ENCODE measurements at regions not wholly inside any gene's neighbourhood (a gene's known extent, or its start where the extent isn't known, plus 50 kb on each side); places are given as distances from the start of the nearest gene placed in this dataset.
A peak's percentile ranks its signal among the peaks of the same experiment; 100 is the strongest.

DNA sequence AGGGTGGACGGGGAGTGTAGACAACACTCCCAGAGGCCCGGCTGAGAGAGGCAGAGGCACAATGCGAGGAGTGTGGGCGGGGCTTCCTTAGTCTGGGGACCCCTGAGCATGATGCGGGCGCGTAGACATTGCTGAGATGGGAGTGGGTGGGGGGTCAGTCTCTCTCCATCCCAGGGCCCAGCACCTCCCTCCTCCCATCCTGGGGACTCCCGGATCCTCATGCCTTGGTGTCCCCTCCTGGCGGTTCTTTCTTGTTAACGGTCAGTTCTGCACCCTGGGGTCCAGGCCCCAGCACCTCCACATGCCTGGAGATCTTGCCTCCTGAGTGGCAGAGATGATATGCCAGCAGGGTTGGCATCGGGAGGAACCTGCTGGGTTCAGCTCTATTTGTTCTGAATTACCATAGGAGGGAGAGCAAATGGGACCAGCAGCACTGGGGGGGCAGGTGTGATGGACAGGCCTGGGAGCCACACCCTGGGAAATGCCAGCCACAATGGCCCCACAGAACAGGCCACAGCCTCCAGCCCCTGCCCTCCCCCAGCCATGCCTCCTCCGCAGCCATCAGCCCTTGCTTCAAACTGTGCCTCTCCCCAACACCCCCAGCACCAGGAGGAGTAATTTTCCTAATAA is 55.7 kb downstream of the RTL6 start:
- ATAC-seq (no peak), DNase-seq (ENCODE audit: low spot score) (peak; percentile 27)
- intact Hi-C loops (cut with DNase I) = no loop called here

DNA sequence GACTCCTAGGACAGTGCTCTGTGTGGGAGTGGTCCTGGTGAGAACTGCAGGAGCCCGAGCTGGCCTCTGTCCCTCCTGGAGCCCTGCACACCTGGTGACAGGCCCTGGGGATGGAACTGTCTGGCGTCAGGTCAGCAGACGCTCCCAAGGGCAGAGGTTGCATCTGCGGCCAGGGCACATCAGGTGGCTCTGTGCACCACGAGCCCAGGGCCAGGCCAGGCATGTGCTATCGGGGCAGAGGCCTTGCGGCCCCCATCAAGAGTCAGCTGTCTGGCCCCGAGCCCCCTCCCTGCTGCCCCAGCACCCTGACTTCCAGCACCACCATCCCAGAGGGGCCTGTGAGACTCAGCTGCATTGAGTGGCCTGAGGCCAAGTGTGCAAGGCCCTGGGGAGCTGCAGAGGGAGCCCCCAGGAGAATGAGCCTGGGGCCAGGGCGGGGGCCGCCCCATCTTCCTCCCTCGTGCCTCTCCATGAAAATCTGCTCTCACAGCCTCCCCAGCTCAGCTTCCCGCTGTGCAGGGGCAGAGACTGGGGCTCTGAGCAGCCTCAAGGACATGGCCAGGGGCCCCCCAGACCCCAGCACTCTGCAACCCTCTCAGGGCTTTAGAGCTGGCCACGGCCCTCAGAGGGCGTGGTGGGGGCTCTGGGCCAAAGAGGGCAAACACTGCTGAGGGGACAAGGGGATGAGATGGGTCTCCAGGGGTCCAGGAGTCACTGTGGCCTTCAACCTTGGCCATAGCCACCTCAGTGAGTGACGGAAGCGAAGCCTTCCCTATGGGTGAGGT is 56.4 kb downstream of the RTL6 start:
- intact Hi-C loops (cut with DNase I) = no loop called here
- peak; percentile 45 for DNase-seq (ENCODE audit: low spot score)
- no peak for ATAC-seq

DNA sequence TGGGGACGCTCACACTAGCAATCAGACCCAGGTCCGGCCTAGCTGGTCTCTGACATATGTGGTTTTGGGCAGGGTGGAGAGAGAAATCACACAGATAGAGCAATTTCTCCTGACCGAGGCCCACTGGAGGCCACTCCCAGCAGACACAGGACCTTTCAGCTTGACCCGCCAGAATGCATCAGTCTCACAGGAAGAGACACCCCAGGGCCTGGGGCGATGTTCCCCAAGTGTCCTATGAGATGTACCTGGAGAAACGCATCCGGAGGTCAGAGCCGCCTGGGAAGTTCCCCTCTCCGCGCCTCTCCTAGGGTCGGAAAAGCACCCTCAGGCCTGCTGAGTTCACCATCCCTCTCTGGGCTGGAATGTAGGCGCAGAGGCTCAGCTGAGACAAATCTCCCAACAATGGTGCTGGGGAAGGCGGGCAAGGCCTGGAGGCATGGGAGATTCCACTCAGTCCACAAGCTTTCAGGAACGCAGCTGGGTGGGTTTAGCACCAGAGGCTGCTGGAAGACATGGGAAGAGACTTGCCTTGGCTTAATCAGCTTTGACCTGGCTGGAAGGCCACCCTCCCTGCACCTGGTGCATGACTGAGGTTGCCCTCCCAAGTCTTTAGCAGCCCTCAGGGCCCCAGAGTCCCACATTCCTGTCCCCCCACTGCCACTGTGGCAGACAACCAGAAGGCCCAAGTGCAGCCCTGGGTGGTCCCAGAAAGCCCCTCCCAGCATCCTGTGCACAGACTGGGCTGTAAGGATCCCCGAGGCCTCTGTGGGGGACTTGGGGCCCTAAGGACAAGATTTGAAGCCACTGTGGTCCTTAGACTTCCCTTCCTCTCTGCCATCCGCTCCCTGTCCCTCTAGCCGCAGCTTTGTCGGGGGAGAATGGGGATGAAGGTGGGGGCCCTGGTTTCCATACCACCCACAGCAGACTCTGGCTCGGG is 57.5 kb downstream of the RTL6 start:
- no peak for ATAC-seq
- no peak for DNase-seq (ENCODE audit: low spot score)
- intact Hi-C loops (cut with DNase I) = no loop called here

DNA sequence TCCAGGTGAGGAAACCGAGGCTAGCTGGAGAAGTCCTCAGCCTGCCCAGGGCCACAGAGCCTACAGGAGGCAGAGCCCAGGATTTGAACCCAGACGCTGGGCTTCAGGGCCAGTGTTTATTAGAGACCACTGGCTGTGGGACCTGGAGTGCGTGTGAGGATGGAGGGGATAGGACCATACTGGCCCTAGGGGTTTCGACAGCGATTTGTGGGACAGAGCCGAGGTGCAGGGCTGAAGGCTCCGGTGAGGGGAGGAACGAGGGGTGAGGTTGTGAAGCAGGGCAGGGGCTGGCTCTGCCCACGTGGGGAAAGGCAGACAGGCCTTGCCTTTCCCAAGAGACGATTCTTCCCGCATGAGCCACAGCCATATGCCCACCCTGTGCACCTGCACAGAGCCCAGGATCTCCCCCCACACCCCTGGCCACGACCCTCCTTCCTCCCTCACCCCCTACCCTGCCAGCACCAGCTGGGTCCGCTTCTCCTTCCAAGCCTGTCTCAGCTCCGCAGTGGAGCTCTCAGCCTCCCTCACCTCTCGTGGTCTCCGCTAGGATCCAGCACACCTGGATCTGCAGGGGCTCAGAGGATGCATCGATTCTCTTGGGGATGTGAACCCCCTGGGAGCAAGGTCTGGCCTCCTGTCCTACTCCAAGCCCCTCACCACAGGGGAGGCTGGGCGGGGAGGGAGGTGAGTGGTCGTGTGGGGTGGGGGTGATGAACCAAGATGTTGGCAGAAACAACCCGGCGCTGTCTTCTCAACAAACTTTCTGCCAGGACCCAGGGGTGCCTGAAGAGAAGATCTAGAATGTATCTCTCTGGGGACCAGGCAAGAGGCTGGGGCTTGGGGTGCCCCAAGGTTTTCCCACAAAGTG is 58.4 kb downstream of the RTL6 start:
- intact Hi-C loops (cut with DNase I) = no loop called here
- ATAC-seq (no peak), DNase-seq (ENCODE audit: low spot score) (peak; percentile 42)

DNA sequence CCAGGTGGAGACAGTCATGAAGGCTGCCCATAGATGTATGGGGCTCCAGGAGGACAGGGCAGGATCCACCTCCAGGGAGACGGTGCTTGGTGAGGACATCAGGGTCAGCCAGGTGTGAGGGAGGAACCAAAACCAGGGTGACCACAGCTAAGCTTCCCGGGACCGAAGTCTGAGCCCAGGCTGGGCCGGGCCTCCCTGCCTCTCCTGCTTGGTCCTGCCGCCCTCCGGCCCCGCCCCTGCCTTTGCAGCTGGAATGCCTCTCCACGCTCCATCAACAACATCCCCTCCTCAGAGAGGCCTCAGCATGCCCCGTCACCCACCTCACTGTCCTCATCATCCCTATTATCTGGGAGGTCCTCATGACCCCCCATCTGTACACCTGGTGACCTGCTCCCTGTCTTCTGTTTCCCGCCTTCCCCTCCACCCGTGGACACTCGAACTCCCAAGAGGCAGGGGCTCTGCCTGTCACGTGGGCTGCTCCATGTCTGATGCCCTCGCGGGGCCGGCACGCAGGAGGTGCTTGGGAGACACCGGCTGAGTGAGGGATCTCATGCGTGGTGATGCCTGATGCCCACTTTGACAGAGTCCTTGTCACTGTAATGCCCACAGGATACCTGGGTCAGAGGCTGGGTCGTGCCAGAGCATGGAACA is 59.4 kb downstream of the RTL6 start:
- ATAC-seq (no peak), DNase-seq (ENCODE audit: low spot score) (peak; percentile 33)
- intact Hi-C loops (cut with DNase I) = no loop called here

- intact Hi-C loops (cut with DNase I) = no loop called here
- DNase-seq (ENCODE audit: low spot score) = peak; percentile 38
These were observed 60.0 kb downstream of the RTL6 start for GRCh38 chr22:44438056-44438455.

GRCh38 chr22:44437216-44438055 is 60.6 kb downstream of the RTL6 start:
- intact Hi-C loops (cut with DNase I) = no loop called here
- DNase-seq (ENCODE audit: low spot score) (no peak), ATAC-seq (no peak)

More at GRCh38 chr22:44438056-44438455, 60.0 kb downstream of the RTL6 start:
- no peak for ATAC-seq

GRCh38 chr22:44436736-44437135 is 61.3 kb downstream of the RTL6 start:
- DNase-seq (ENCODE audit: low spot score) = no peak
- intact Hi-C loops (cut with DNase I) = no loop called here
- ATAC-seq = no peak

GRCh38 chr22:44431256-44431655 is 66.8 kb downstream of the RTL6 start:
- ATAC-seq (no peak), DNase-seq (ENCODE audit: low spot score) (peak; percentile 14)

GRCh38 chr22:44430716-44431115 is 67.3 kb downstream of the RTL6 start:
- DNase-seq (ENCODE audit: low spot score) (no peak), ATAC-seq (no peak)
- intact Hi-C loops (cut with DNase I) = no loop called here

More at GRCh38 chr22:44431256-44431655, 66.8 kb downstream of the RTL6 start:
- intact Hi-C loops (cut with DNase I) = no loop called here

DNA sequence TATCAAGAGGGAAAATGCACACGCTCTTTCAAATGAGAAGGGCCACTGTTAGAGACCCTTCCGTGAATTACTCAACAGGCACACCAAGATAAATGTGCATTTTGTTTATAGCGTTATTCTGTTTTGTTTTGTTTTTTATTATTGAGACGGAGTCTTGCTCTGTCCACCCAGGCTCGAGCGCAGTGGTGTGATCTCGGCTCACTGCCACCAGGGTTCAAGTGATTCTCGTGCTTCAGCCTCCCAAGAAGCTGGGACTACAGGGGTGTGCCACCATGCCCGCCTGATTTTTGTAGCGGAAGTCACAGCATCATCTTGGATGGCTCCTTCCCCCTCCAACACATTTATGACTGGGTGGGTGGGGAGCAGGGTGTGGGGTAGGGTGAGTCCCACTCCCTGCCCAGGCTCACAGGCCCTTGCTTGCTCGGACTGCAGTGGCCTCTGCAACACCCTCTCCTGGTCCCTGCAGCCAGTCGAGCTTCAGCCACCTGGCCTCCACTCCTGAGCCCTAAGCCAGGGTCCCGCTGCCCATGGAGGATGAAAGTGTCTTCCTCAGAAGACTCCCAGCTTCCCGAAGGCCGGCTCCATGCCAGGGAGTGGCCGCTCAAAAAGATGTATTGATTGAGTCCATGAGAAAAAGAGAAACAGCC is 68.0 kb downstream of the RTL6 start:
- DNase-seq (ENCODE audit: low spot score) = peak; percentile 31
- no peak for ATAC-seq
- intact Hi-C loops (cut with DNase I) = no loop called here

GRCh38 chr22:44428941-44429830 is 68.8 kb downstream of the RTL6 start:
- intact Hi-C loops (cut with DNase I) = no loop called here
- no peak for ATAC-seq
- peak; percentile 42 for DNase-seq (ENCODE audit: low spot score)

DNA sequence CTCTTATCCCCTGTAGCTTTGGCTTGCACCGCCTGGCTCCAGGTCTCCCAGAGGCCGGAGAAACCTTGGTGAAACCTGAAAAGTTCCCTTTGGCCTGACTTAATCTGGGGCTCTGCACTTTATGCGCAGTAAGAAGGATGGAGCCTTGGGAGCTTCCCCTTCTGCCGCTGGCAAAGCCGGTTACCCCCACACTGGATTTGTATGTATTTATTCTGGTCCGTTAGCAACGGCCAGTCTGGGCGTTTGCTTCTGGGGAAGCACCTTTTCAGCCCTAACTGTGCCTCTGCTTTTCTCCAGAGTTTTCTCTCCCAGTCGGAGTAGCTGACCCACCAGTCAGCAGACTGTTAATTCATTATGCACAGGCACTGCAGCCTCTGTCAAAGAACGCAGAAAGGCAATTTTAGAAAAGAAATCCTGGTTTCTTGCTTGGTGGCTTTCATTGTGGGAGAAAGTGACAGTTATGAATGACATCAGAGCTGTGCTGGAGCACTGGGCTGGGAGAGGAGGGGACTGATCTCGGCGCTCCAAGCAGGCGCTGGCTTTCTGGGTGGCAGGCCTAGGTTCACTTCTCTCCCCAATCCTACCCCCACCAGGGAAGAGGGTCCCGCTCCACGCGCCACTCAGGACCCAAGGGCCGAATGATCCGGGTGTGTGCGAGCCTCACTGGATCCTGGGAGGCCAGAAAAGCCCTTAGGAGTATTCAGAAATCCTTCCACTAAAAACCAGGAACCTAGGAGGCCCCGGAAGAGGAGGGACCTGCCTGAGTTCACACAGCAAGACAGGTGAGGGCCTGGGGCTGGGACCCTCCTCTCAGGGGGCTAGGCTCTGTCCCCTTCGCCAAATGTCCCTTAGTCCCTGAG is 70.2 kb downstream of the RTL6 start:
- DNase-seq (ENCODE audit: low spot score) = peak; percentile 32
- ATAC-seq = no peak
- intact Hi-C loops (cut with DNase I) = no loop called here

DNA sequence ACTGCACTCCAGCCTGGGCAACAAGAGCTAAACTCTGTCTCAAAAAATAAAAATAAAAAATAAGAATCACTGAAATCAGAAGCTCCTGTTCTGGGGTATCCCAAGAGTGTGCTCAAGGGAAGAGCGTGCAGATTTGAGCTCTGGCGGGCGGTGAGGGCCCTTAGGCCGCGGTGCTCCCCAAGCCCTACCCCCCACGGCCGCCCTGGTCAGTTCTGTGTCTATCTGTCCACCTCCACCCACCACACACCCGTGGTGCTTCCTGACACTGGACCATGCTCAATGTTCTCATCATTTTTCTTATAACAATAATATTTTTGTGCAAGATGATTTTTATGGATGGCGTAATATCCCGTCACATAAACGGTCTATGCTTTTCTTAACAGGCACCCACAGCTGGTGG is 71.1 kb downstream of the RTL6 start:
- intact Hi-C loops (cut with DNase I) = no loop called here

DNA sequence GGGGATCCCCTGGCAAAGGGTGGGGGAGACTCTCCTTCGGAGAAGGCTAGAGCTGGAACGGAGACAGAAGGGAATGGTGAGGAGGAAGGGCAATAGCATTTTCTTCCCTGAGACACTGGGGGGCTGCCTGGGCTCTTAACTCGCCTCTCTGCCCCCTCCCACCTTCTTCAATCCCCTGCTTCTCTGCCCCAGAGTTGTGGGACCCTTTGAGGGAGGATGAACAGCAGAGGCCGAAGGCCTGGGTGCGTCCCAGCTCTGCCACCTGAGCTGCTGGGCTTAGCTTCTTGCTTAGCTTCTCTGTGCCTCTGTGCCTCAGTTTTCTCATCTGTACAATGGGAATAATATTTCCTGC is 72.4 kb downstream of the RTL6 start:
- no peak for DNase-seq (ENCODE audit: low spot score)
- intact Hi-C loops (cut with DNase I) = no loop called here
- no peak for ATAC-seq

More for the DNA sequence above, 71.1 kb downstream of the RTL6 start:
- DNase-seq (ENCODE audit: low spot score) (no peak), ATAC-seq (no peak)

Measured in sciatic nerve (tissue), 2 donors.